Mammary epithelial cell (primary cell): ENCODE measurements at regions not wholly inside any gene's neighbourhood (a gene's known extent, or its start where the extent isn't known, plus 50 kb on each side); places are given as distances from the start of the nearest gene placed in this dataset.

Experiments
- EZH2 ChIP-seq: IDR thresholded peaks from 2 replicates; pipeline ENCODE4 v1.6.1; 2012; ENCODE audit warnings: low read length, inconsistent platforms, borderline replicate concordance
- TF ChIP-seq, protein P1 (sequence below), 2 donors: IDR thresholded peaks in 1 of 2; conservative IDR thresholded peaks in 1 of 2; 2 replicates each; pipeline ENCODE4 v1.5.1; 2011 to 2012; ENCODE audit warnings: inconsistent platforms in 2 of 2, low read length in 2 of 2, mild to moderate bottlenecking in 2 of 2, control low read depth in 1 of 2, low read depth in 1 of 2; ENCODE audit not compliant: insufficient read depth in 1 of 2; ENCODE audit errors: extremely low read depth in 1 of 2

DNA sequence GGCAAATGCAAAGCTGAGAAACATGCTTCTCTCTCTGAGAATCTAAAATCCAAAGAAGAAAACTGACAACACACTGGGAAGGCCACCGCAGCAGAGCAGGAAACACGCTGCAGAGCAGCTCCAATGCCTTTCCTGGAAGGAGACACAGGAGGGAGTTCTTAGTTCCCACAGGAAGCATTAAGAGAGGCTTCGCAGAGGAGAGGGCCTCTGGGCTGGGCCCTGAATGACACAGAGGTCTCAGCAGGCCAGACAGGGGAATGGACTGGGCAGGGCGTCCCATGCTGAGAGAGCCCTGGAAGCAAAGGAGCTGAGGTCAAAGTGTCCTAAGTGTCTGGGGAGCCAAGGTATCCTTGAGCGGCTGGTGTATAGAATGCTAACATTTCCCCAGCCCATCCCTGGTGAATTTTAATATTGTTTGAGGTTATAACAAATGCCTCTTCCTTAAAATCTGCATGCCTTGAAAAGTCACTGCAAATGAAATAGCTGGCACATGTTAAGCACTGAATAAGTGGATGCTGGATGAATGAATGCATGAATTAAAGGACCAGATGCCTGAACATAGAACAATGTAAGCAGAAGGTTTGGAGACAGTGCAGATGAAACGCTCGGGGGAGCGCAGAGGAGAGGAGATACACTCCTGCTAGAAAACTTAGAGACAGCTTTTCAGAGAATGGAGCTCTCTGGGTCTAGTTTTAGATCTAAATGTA, 110.0 kb upstream of the SYNDIG1 start:
- TF ChIP-seq EZH2, result no peak
- TF ChIP-seq, protein P1, sequence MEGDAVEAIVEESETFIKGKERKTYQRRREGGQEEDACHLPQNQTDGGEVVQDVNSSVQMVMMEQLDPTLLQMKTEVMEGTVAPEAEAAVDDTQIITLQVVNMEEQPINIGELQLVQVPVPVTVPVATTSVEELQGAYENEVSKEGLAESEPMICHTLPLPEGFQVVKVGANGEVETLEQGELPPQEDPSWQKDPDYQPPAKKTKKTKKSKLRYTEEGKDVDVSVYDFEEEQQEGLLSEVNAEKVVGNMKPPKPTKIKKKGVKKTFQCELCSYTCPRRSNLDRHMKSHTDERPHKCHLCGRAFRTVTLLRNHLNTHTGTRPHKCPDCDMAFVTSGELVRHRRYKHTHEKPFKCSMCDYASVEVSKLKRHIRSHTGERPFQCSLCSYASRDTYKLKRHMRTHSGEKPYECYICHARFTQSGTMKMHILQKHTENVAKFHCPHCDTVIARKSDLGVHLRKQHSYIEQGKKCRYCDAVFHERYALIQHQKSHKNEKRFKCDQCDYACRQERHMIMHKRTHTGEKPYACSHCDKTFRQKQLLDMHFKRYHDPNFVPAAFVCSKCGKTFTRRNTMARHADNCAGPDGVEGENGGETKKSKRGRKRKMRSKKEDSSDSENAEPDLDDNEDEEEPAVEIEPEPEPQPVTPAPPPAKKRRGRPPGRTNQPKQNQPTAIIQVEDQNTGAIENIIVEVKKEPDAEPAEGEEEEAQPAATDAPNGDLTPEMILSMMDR (conservative IDR thresholded peaks at IDR 0.05 in 1 of 2, IDR thresholded peaks at IDR 0.05 in 1 of 2; ENCODE audit: extremely low read depth in 1 of 2, insufficient read depth in 1 of 2, low read depth in 1 of 2, low read length in 2 of 2), result no peak
